GM23338 (cell line): ENCODE measurements at regions not wholly inside any gene's neighbourhood (a gene's known extent, or its start where the extent isn't known, plus 50 kb on each side); places are given as distances from the start of the nearest gene placed in this dataset.

Experiments used
- ATAC-seq: fragments of 200-7000 bp; cut with Tn5 transposase; 3 replicates; pipeline ENCODE4 v1.9.1; 2020
- DNase-seq: peaks from one replicate; pipeline ENCODE4 v3.0.0-alpha.2; 2015; ENCODE audit warnings: low spot score
- H2AFZ ChIP-seq: fragments of 200-600 bp; sonication (generic); 2 replicates; pipeline ENCODE4 v1.8.0; 2016; ENCODE audit warnings: antibody characterized with exemption, mild to moderate bottlenecking, moderate library complexity
- H3F3A ChIP-seq: fragments of 200-600 bp; sonication (generic); replicated peaks from 2 replicates; pipeline ENCODE4 v1.8.0; 2017; ENCODE audit warnings: antibody characterized with exemption, mixed run types, low read depth
- H3K27ac ChIP-seq: fragments of 200-600 bp; sonication (generic); 2 replicates; pipeline ENCODE4 v1.6.1; 2016; ENCODE audit warnings: low read depth
- H3K27me3 ChIP-seq: fragments of 200-600 bp; sonication (generic); 2 replicates; pipeline ENCODE4 v1.8.0; 2016; ENCODE audit warnings: mild to moderate bottlenecking, mixed run types, moderate library complexity; ENCODE audit not compliant: insufficient read depth
- H3K36me3 ChIP-seq: fragments of 200-600 bp; sonication (generic); 2 replicates; pipeline ENCODE4 v1.8.0; 2016; ENCODE audit warnings: mild to moderate bottlenecking; ENCODE audit not compliant: insufficient read depth
- H3K4me1 ChIP-seq: fragments of 200-600 bp; sonication (generic); 2 replicates; pipeline ENCODE4 v1.8.0; 2016; ENCODE audit warnings: mild to moderate bottlenecking, moderate library complexity; ENCODE audit not compliant: insufficient read depth
- H3K4me2 ChIP-seq: fragments of 200-600 bp; sonication (generic); 2 replicates; pipeline ENCODE4 v1.7.1; 2017; ENCODE audit warnings: mixed run types
- H3K4me3 ChIP-seq: fragments of 200-600 bp; sonication (generic); 2 replicates; pipeline ENCODE4 v1.6.1; 2016; ENCODE audit warnings: mixed run types
- H3K79me2 ChIP-seq: fragments of 200-600 bp; sonication (generic); replicated peaks from 2 replicates; pipeline ENCODE4 v1.8.0; 2017; ENCODE audit warnings: mild to moderate bottlenecking; ENCODE audit not compliant: insufficient read depth
- H3K9me2 ChIP-seq: fragments of 200-600 bp; sonication (generic); 2 replicates; pipeline ENCODE4 v1.8.0; 2017; ENCODE audit not compliant: insufficient read depth
- H4K20me1 ChIP-seq: fragments of 200-600 bp; sonication (generic); replicated peaks from 2 replicates; pipeline ENCODE4 v1.8.0; 2017; ENCODE audit warnings: mild to moderate bottlenecking; ENCODE audit not compliant: insufficient read depth
- H3K27ac Mint-ChIP-seq: 2 replicates; pipeline ENCODE4 v1.8.0; 2020; ENCODE audit warnings: inconsistent platforms, mild to moderate bottlenecking, moderate library complexity, mixed read lengths
- H3K27me3 Mint-ChIP-seq: 3 replicates; pipeline ENCODE4 v1.8.0; 2022; ENCODE audit warnings: low read depth, mild to moderate bottlenecking, moderate library complexity, mixed read lengths, inconsistent platforms; ENCODE audit not compliant: insufficient read depth, poor library complexity
- H3K36me3 Mint-ChIP-seq: 3 replicates; pipeline ENCODE4 v1.8.0; 2021; ENCODE audit warnings: low read depth, mild to moderate bottlenecking, inconsistent platforms, moderate library complexity, mixed read lengths
- H3K4me1 Mint-ChIP-seq: 3 replicates; pipeline ENCODE4 v1.8.0; 2020; ENCODE audit warnings: mild to moderate bottlenecking, inconsistent platforms, mixed read lengths
- H3K4me3 Mint-ChIP-seq: 3 replicates; pipeline ENCODE4 v1.8.0; 2021; ENCODE audit warnings: moderate library complexity, mild to moderate bottlenecking, inconsistent platforms, mixed read lengths
- H3K9me3 Mint-ChIP-seq: 3 replicates; pipeline ENCODE4 v1.8.0; 2020; ENCODE audit warnings: moderate library complexity, mild to moderate bottlenecking, inconsistent platforms, mixed read lengths
- ETS1 ChIP-seq: IDR thresholded peaks from 2 replicates; pipeline ENCODE4 v1.6.1; 2016; ENCODE audit warnings: antibody characterized with exemption
- EZH2 ChIP-seq: fragments of 200-600 bp; sonication (generic); IDR thresholded peaks from one replicate; pipeline ENCODE4 v1.8.0; 2017; ENCODE audit warnings: antibody characterized with exemption, mild to moderate bottlenecking, low read depth; ENCODE audit not compliant: unreplicated experiment
- EZH2phosphoT487 ChIP-seq: fragments of 200-600 bp; sonication (generic); IDR thresholded peaks from one replicate; pipeline ENCODE4 v1.8.1; 2018; ENCODE audit warnings: antibody characterized with exemption; ENCODE audit not compliant: unreplicated experiment
- JUNB ChIP-seq: IDR thresholded peaks from one replicate; pipeline ENCODE4 v1.6.1; 2016; ENCODE audit warnings: antibody characterized with exemption; ENCODE audit not compliant: unreplicated experiment
- STAT1 ChIP-seq: IDR thresholded peaks from one replicate; pipeline ENCODE4 v1.6.1; 2016; ENCODE audit warnings: antibody characterized with exemption; ENCODE audit not compliant: unreplicated experiment
- ZNF462 ChIP-seq: fragments of 250-450 bp; sonication (Bioruptor Pico); IDR thresholded peaks from 2 replicates; pipeline ENCODE4 v1.5.0; 2020; ENCODE audit warnings: mild to moderate bottlenecking, moderate library complexity

- TF ChIP-seq EZH2phosphoT487 (no peak), ZNF462 (CRISPR knock-in tag) (no peak), STAT1 (no peak), EZH2 (no peak), JUNB (no peak), ETS1 (no peak)
- Mint-ChIP-seq H3K9me3 (peaks cover 22% of the 10 kb centered on the region), H3K36me3 (peaks cover 9% of the 10 kb centered on the region), H3K4me3 (no peak overlapping the region), H3K27me3 (no peaks in the 10 kb centered on the region), H3K4me1 (peaks cover 10% of the 10 kb centered on the region), H3K27ac (no peak overlapping the region)
- Histone ChIP-seq H3F3A (no peaks in the 10 kb centered on the region), H3K4me3 (no peak overlapping the region), H3K9me2 (no peaks in the 10 kb centered on the region), H3K4me1 (no peaks in the 10 kb centered on the region), H3K79me2 (no peaks in the 10 kb centered on the region), H3K4me2 (no peak overlapping the region), H2AFZ (no peak overlapping the region), H3K27me3 (no peaks in the 10 kb centered on the region), H3K27ac (no peak overlapping the region), H3K36me3 (no peaks in the 10 kb centered on the region), H4K20me1 (no peaks in the 10 kb centered on the region)
- no peak for DNase-seq
- ATAC-seq, result no peak
Observed at GRCh38 chr12:46538976-46539375, 166.4 kb upstream of the SLC38A2 start.
